GM18505 (cell line): ENCODE measurements at regions not wholly inside any gene's neighbourhood (a gene's known extent, or its start where the extent isn't known, plus 50 kb on each side); places are given as distances from the start of the nearest gene placed in this dataset.

Experiments
- ATAC-seq: cut with Tn5 transposase; IDR thresholded peaks from one replicate; pipeline ENCODE4 v1.9.1; 2021; ENCODE audit not compliant: unreplicated experiment
- POLR2A ChIP-seq: IDR thresholded peaks from 4 replicates; pipeline ENCODE4 v1.6.1; 2011; ENCODE audit warnings: borderline replicate concordance; ENCODE audit not compliant: insufficient read depth, insufficient read length; ENCODE audit errors: extremely low read depth

DNA sequence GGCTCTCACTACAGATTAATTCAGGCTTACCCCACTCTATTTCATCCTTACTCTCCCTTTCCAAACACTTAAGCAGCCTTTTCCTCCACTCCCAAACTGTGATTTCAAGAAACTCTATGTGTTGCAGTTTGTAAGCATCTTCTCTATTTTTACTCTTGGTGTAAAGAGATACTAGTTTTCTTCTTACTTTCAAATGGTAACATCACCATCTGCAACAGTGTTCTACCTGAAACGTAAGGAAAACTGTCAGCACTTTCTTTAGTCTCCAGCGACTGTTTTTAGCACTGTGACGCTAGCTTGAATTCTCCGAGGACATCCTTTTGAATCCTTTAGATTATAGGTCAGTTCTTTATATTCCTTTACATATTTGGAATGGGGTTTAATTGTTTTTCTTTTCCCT lies 335.2 kb downstream of the PDGFC start:
- ATAC-seq, result no peak
- TF ChIP-seq POLR2A, result no peak

DNA sequence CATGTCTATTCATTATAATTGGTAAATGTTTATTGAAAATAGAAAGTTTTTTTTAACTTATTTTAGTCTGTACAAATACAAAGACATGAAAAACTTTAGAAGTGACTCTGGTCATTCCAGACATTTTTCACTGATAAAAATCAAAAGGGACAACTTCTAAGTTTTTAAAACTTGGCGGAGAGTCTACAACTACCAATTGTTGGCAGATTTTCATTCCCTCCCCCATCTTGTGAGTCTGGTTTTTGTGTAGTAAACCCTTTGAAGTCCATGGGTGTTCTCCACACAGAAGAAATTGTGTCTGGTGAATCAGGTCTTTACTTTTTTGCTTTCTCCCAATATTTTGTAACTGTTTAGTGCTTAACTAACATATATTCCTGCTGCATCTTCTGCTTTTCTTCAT lies 336.5 kb downstream of the PDGFC start:
- no peak for TF ChIP-seq POLR2A
- ATAC-seq, result no peak

- ATAC-seq, result no peak
- TF ChIP-seq POLR2A, result no peak
Observed at GRCh38 chr4:156634612-156635011, 337.0 kb downstream of the PDGFC start.

DNA sequence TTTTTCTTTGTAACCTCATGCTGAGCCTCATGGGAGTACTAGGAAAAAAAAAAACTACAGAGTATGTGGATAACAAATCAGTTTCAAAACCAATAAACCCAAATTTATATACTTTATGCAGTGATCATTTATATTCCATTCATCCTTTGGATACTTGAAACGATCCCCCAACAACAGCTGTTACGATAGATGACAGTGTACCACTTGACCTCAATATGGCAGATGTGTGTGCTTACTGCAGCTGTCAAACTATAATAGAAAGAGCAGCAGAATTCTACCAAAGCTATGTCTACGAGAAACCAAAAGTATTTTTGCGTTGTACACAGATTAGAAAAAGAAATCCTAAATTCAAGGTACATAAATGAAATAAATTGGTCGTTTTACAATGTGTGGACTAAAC lies 337.8 kb downstream of the PDGFC start:
- no peak for TF ChIP-seq POLR2A

GRCh38 chr4:156628858-156629257 lies 342.7 kb downstream of the PDGFC start:
- TF ChIP-seq POLR2A, result no peak
- no peak for ATAC-seq

More for the DNA sequence above, 337.8 kb downstream of the PDGFC start:
- no peak for ATAC-seq

DNA sequence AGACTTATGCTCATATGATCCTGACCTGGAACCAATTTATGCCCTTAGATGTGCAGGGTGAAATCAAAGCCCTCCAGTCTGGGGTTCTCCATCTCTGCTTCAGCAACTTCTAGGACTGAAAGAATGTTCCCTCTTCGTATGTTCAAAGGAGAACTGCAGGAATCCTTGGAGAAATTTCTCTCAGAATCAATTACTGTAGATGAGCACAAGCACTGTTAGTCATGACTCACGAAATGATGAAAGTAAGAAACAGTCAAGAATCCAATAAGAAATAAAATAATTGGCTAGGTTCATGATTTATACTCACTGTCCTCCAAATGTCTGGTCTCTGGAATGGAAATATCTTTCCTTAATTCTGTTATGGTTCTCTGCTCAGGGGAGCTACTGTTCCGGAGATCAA lies 348.2 kb downstream of the PDGFC start:
- no peak for ATAC-seq
- TF ChIP-seq POLR2A, result no peak

GRCh38 chr4:156620786-156621185 lies 350.8 kb downstream of the PDGFC start:
- no peak for ATAC-seq
- TF ChIP-seq POLR2A, result no peak

- no peak for TF ChIP-seq POLR2A
- ATAC-seq, result no peak
Observed at GRCh38 chr4:156619154-156619934, 352.3 kb downstream of the PDGFC start.

DNA sequence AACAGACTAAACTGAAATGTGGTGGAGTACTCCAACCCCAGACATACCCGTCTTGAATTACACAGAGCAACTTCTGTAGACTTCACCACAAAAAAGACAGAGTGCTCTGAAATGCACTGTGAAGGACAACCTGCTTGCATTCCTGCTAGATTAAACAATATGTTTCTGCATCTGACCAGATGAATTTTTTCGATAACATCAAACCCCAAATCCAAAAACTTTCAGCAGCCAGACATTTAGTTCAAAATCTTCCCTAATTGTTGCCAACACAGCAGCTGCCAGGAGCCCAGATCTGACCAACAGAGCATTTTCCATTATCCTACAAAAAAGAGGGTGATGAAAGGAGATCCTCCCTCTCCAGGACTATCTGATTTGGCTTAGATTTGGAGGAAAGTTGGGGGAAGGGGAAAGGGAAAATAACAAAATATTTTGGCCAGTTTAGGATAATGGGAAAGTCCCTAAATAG lies 356.5 kb downstream of the PDGFC start:
- no peak for TF ChIP-seq POLR2A
- no peak for ATAC-seq

DNA sequence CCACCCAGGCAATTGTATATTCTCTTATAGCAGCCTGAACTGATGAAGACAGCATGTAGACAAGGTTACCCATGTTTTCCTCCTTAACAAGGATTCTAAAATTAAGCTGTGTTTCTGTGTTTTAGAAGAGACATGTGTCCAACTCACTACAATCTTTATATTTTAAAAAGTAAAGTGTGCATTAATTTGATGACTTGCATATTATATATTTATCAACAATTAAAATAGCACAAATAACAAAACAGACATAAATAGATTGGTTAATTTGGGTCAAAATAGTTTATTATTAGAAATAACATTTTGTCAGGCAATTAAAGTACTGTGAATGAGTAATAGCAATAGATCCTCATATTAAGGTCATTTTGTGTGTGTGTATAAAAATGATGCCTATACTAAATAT lies 357.1 kb downstream of the PDGFC start:
- TF ChIP-seq POLR2A, result no peak
- ATAC-seq, result no peak

DNA sequence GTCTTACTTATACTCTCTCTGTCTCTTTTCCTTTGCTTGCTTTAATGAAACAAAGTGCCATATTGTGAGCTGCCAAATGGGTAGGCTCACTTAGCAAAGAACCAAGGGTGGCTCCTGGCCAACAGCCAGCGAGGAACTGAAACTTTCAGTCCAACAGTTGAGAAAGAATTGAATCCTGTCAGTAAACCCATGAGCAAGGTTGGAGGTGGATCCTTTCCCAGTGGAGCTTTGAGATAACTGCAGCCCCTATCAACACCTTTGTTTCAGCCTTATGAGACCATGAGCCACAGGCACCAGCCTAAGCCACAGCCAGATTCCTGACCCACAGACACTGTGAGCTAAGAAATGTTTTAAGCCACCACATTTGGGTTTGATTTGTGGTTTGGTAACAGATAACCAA lies 362.2 kb downstream of the PDGFC start:
- TF ChIP-seq POLR2A, result no peak
- no peak for ATAC-seq

DNA sequence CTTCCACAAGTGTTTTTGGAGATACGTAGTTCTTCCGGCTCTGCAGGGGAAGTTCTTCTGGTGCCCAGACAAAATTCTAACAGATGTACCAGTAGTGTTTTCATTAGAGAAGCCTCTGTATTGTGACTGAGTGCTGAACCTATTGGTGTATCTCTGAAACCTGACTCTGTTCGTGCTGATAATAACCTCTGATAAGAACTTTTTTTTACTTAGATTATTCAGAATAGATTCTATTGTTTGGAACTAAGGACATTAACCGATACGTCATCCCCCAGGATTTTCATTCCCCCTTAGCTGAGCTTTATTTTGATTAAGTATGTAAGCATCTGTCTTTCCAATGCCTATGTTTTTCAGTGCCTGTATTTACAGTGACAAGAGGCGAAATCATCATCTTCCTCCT lies 362.9 kb downstream of the PDGFC start:
- ATAC-seq, result no peak
- no peak for TF ChIP-seq POLR2A

DNA sequence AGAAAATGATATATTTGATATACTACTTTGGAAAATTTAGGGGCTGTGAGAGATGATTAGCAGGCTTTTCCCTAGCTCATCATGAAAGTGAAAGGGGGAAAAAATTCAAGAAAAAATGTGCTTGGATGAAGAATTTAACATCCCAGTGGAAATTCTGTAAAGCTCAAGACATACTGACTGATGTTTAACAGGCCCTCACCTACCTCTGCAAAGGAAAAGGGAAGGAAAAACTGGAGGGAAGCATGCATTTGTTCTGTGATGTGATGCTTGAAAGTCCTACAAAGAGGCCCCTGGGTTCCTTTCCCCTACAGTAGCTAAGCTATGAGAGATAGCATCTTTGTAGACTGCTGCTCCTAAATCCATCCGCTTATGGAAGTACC lies 364.1 kb downstream of the PDGFC start:
- ATAC-seq, result no peak
- TF ChIP-seq POLR2A, result no peak

DNA sequence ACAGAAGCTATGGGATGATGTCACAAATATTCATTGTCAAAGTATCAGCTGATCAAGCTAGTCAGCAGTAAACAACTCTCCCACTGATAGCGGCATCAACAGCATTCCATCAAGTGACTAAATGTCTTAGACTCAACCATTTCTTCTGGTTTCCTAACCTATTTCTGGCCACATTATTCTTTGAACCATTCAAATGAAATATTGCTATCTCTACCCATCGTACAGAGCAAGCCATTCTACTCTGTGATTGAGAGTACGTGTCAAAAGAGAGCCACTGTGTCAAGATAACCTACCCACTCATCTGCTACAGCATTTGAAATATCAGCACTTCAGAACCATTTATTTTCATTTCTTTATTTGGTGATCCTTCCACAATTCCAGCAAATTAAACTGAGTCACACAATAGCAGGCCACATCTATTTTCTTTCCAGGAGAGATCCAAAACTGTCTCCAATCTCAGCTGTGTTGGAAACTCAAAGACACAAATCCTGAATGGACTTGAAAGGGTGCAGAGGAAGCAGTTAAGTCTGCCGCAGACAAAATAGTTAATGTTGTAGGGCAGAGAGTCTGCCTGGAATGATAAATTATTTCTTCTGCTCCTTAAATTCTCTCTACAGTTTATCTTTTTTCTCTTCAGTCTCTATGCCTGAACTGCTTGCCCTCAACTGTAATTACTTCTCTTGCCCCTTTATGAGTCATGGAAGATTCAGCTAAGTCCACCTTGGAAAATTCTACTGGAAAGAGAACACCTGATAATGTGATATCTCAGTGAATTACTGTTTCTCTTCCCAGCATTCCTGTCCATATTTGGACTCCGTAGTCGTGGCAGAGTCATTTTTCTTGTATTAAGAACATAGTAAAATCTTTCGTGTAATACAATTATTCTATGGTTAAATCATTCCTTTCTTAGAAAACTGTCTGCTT lies 364.8 kb downstream of the PDGFC start:
- no peak for ATAC-seq

More for the DNA sequence above, 364.8 kb downstream of the PDGFC start:
- TF ChIP-seq POLR2A, result no peak
